ENCODE measurements at regions not wholly inside any gene's neighbourhood (a gene's known extent, or its start where the extent isn't known, plus 50 kb on each side); places are given as distances from the start of the nearest gene placed in this dataset.
"Not testable (repeated sequence)": the region's sequence is repeated elsewhere in the genome, so short reads cannot be mapped to it uniquely, and the experiment has no call there.

GRCh38 chr2:62330959-62331358, 135.0 kb downstream of the B3GNT2 start:
- in situ Hi-C loops (cut with MboI; ENCODE audit: low pct_unique_long_range_greater_than_20kb, low sequenced_read_pairs, unreplicated experiment), result no loop called here
- DNase-seq (ENCODE audit: low spot score), result no peak
- TF ChIP-seq, protein P1, sequence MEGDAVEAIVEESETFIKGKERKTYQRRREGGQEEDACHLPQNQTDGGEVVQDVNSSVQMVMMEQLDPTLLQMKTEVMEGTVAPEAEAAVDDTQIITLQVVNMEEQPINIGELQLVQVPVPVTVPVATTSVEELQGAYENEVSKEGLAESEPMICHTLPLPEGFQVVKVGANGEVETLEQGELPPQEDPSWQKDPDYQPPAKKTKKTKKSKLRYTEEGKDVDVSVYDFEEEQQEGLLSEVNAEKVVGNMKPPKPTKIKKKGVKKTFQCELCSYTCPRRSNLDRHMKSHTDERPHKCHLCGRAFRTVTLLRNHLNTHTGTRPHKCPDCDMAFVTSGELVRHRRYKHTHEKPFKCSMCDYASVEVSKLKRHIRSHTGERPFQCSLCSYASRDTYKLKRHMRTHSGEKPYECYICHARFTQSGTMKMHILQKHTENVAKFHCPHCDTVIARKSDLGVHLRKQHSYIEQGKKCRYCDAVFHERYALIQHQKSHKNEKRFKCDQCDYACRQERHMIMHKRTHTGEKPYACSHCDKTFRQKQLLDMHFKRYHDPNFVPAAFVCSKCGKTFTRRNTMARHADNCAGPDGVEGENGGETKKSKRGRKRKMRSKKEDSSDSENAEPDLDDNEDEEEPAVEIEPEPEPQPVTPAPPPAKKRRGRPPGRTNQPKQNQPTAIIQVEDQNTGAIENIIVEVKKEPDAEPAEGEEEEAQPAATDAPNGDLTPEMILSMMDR (IDR thresholded peaks at IDR 0.05; ENCODE audit: extremely low read depth, insufficient read depth, missing control alignments), result no peak

- in situ Hi-C loops (cut with MboI; ENCODE audit: low pct_unique_long_range_greater_than_20kb, low sequenced_read_pairs, unreplicated experiment), result no loop called here
- DNase-seq (ENCODE audit: low spot score), result no peak
- TF ChIP-seq, protein P1 (IDR thresholded peaks at IDR 0.05; ENCODE audit: extremely low read depth, insufficient read depth, missing control alignments), result no peak
These were observed 133.9 kb downstream of the B3GNT2 start for GRCh38 chr2:62329797-62330196.

GRCh38 chr2:62326735-62327134, 130.8 kb downstream of the B3GNT2 start:
- in situ Hi-C loops (cut with MboI; ENCODE audit: low pct_unique_long_range_greater_than_20kb, low sequenced_read_pairs, unreplicated experiment), result no loop called here
- DNase-seq (ENCODE audit: low spot score), result no peak
- TF ChIP-seq, protein P1 (IDR thresholded peaks at IDR 0.05; ENCODE audit: extremely low read depth, insufficient read depth, missing control alignments), result no peak

DNA sequence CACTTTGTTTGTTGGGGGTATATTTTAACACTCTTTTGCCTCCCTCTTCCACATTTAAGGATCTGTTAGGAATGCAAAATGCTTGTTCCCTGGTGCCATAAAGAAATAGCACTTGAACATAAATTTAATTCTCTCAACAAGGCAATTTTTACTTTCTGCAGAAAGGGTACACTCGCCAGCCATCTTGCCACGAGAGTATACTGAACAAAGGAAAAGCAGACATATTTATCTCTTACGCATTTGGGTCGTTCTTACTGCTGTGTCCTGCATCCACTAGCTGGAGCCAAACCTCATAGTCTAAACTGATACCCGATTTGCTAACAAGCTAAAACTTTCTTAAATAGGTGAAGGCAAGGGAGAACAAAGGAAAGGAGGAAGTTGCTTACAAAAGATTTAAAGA, 129.5 kb downstream of the B3GNT2 start:
- in situ Hi-C loops (cut with MboI; ENCODE audit: low pct_unique_long_range_greater_than_20kb, low sequenced_read_pairs, unreplicated experiment), result no loop called here
- DNase-seq (ENCODE audit: low spot score), result no peak
- TF ChIP-seq, protein P1 (IDR thresholded peaks at IDR 0.05; ENCODE audit: extremely low read depth, insufficient read depth, missing control alignments), result no peak

DNA sequence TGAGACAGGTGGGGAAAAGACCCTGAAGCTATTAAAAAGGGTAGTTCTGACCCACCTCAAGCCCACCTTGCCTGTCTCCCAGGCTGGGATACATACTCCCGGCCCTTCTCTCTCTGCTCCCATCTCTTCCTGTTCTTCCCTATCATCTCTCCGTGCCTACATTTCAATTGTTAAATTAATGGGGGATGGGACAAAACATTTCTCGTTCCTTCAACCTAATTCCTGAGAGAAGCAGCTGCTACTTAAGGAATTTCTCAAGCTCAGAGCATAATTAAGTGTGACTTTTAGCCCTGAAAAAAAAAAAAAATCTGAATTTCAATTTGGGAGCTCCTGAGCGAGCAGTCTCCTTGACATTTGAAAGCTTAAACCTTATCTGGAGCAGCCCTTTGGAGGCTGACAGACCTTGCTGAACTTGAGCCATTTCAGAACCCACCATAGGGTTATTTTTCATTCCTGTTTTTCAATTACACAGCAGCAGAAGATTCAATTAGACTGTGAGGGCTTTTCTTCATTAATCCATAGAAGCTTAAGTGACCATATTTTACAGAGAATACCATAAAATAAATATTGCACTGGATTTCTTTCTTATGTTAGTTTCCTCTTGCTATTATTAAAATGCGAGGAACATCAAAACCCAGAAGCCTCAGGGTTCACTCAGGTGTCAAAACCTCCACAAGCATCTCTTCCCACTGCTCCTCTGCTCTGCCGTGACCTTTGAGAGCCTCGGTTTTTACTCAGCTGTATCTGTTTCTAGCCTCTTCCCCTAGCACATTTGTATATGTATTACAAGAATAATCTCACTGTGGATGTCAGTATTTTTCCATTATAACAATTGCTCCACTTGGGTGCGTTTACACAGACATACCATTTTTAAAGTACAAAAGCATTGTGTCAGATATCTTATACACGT, 125.7 kb downstream of the B3GNT2 start:
- TF ChIP-seq, protein P1 (IDR thresholded peaks at IDR 0.05; ENCODE audit: extremely low read depth, insufficient read depth, missing control alignments), result no peak
- no peak for DNase-seq (ENCODE audit: low spot score)
- in situ Hi-C loops (cut with MboI; ENCODE audit: low pct_unique_long_range_greater_than_20kb, low sequenced_read_pairs, unreplicated experiment), result no loop called here

- no peak for DNase-seq (ENCODE audit: low spot score)
- in situ Hi-C loops (cut with MboI; ENCODE audit: low pct_unique_long_range_greater_than_20kb, low sequenced_read_pairs, unreplicated experiment), result no loop called here
- TF ChIP-seq, protein P1 (IDR thresholded peaks at IDR 0.05; ENCODE audit: extremely low read depth, insufficient read depth, missing control alignments), result no peak
These were observed 124.9 kb downstream of the B3GNT2 start for GRCh38 chr2:62320657-62321357.

- in situ Hi-C loops (cut with MboI; ENCODE audit: low pct_unique_long_range_greater_than_20kb, low sequenced_read_pairs, unreplicated experiment); DNase-seq (ENCODE audit: low spot score): not testable (repeated sequence)
These were observed 124.2 kb downstream of the B3GNT2 start for GRCh38 chr2:62320137-62320536.

All from GM13977 (cell line).